SK-N-SH (cell line): ENCODE measurements at regions not wholly inside any gene's neighbourhood (a gene's known extent, or its start where the extent isn't known, plus 50 kb on each side); places are given as distances from the start of the nearest gene placed in this dataset.

Source experiments
- CTCF ChIA-PET: fragments of 300-600, 350-600 bp; formaldehyde crosslinking; extraction: SDS; loops from one replicate; lab custom pipeline; 2021; lab: Yijun Ruan, JAX
- POLR2A ChIA-PET: fragments of 350-600 bp; sonication (Branson Sonifier 250); formaldehyde crosslinking; extraction: SDS; loops from one replicate; lab custom pipeline; 2020; ENCODE audit warnings: antibody characterized with exemption, inconsistent platforms; lab: Yijun Ruan, JAX
- DNase-seq: peaks from one replicate; pipeline ENCODE4 v3.0.0; 2012
- H2AFZ ChIP-seq: fragments of 200-600 bp; sonication (generic); 2 replicates; pipeline ENCODE4 v1.8.1; 2016; ENCODE audit warnings: antibody characterized with exemption, mild to moderate bottlenecking, low read depth
- H3F3A ChIP-seq: fragments of 200-600 bp; sonication (generic); replicated peaks from 2 replicates; pipeline ENCODE3; 2016; ENCODE audit warnings: antibody characterized with exemption, mild to moderate bottlenecking; ENCODE audit not compliant: insufficient read depth
- H3K27ac ChIP-seq, 2 experiments: fragments of 200-500 bp in 1 of 2; fragments of 200-600 bp in 1 of 2; sonication (Bioruptor generic) in 1 of 2; sonication (generic), shearing (Covaris generic) in 1 of 2; 2 replicates each; pipeline versions ENCODE4 v1.5.1 to v1.6.1; 2014 to 2016; ENCODE audit warnings: low read depth in 2 of 2, inconsistent platforms in 1 of 2, low read length in 1 of 2, mild to moderate bottlenecking in 1 of 2, mixed read lengths in 1 of 2
- H3K27me3 ChIP-seq: fragments of 200-600 bp; sonication (generic), shearing (Covaris generic); 2 replicates; pipeline ENCODE4 v1.6.1; 2016; ENCODE audit warnings: mixed run types; ENCODE audit not compliant: insufficient read depth
- H3K36me3 ChIP-seq, 2 experiments: fragments of 200-500 bp in 1 of 2; fragments of 200-600 bp in 1 of 2; sonication (Bioruptor generic) in 1 of 2; sonication (generic) in 1 of 2; replicated peaks in 1 of 2; 2 replicates each; pipeline versions ENCODE3 to v1.5.1; 2014 to 2016; ENCODE audit warnings: low read length in 1 of 2, mild to moderate bottlenecking in 1 of 2; ENCODE audit not compliant: insufficient read depth in 2 of 2, control insufficient read depth in 1 of 2
- H3K4me1 ChIP-seq, 2 experiments: fragments of 200-500 bp in 1 of 2; fragments of 200-600 bp in 1 of 2; sonication (Bioruptor generic) in 1 of 2; sonication (generic), shearing (Covaris generic) in 1 of 2; 2 replicates each; pipeline versions ENCODE4 v1.5.1 to v1.6.1; 2014 to 2016; ENCODE audit warnings: low read depth in 1 of 2, low read length in 1 of 2, mixed run types in 1 of 2; ENCODE audit not compliant: insufficient read depth in 2 of 2, control insufficient read depth in 1 of 2
- H3K4me2 ChIP-seq: fragments of 200-600 bp; sonication (generic), shearing (Covaris generic); 2 replicates; pipeline ENCODE4 v1.6.1; 2017; ENCODE audit warnings: mixed run types
- H3K4me3 ChIP-seq, 2 experiments: fragments of 200-500 bp in 1 of 2; fragments of 200-600 bp in 1 of 2; sonication (Bioruptor generic) in 1 of 2; sonication (generic), shearing (Covaris generic) in 1 of 2; 2 replicates each; pipeline versions ENCODE4 v1.5.1 to v1.8.1; 2014 to 2016; ENCODE audit warnings: low read depth in 2 of 2, inconsistent platforms in 1 of 2, low read length in 1 of 2, mild to moderate bottlenecking in 1 of 2, mixed read lengths in 1 of 2, moderate library complexity in 1 of 2
- H3K79me2 ChIP-seq: fragments of 200-600 bp; sonication (generic); 2 replicates; pipeline ENCODE4 v1.8.1; 2017; ENCODE audit warnings: mild to moderate bottlenecking; ENCODE audit not compliant: insufficient read depth
- H3K9ac ChIP-seq: fragments of 200-600 bp; sonication (generic); 2 replicates; pipeline ENCODE4 v1.6.1; 2017; ENCODE audit warnings: mixed run types
- H3K9me2 ChIP-seq: fragments of 200-600 bp; sonication (generic); 2 replicates; pipeline ENCODE4 v1.6.1; 2017; ENCODE audit warnings: mixed run types
- H3K9me3 ChIP-seq: fragments of 200-600 bp; sonication (generic); 2 replicates; pipeline ENCODE4 v1.6.1; 2017; ENCODE audit warnings: mixed run types, mild to moderate bottlenecking, moderate library complexity
- H4K20me1 ChIP-seq: fragments of 200-600 bp; sonication (generic); 2 replicates; pipeline ENCODE4 v1.6.1; 2017; ENCODE audit warnings: mild to moderate bottlenecking, mixed run types; ENCODE audit not compliant: insufficient read depth
- CHD2 ChIP-seq: fragments of 150-350 bp; IDR thresholded peaks from 2 replicates; pipeline ENCODE4 v1.6.1; 2018; ENCODE audit warnings: low read length; ENCODE audit not compliant: partially characterized antibody
- CTCF ChIP-seq: fragments of 200-600 bp; sonication (generic); IDR thresholded peaks from 2 replicates; pipeline ENCODE4 v1.6.1; 2017; ENCODE audit warnings: antibody characterized with exemption, mild to moderate bottlenecking, moderate library complexity
- ELF1 ChIP-seq: IDR thresholded peaks from 2 replicates; pipeline ENCODE4 v1.4.0; 2012
- EP300 ChIP-seq, 2 experiments: IDR thresholded peaks; 2 replicates each; pipeline versions ENCODE4 v1.4.0 to v1.6.1; 2012; ENCODE audit warnings: borderline replicate concordance in 1 of 2, low read depth in 1 of 2, low read length in 1 of 2
- FOSL2 ChIP-seq: IDR thresholded peaks from 2 replicates; pipeline ENCODE4 v1.4.0; 2012; ENCODE audit warnings: low read depth, mild to moderate bottlenecking, moderate library complexity, borderline replicate concordance
- FOXJ3 ChIP-seq: sonication (generic); formaldehyde crosslinking; IDR thresholded peaks from 2 replicates; pipeline ENCODE4 v1.5.1; 2020; ENCODE audit warnings: mild to moderate bottlenecking, missing genetic modification reagents
- JUND ChIP-seq: IDR thresholded peaks from 2 replicates; pipeline ENCODE4 v1.4.0; 2012
- MAX ChIP-seq: IDR thresholded peaks from 2 replicates; pipeline ENCODE4 v1.4.0; 2012; ENCODE audit warnings: low read depth
- MEF2A ChIP-seq: IDR thresholded peaks from 2 replicates; pipeline ENCODE4 v1.4.0; 2012; ENCODE audit warnings: low read depth, borderline replicate concordance
- NFIC ChIP-seq: IDR thresholded peaks from 2 replicates; pipeline ENCODE4 v1.4.0; 2012; ENCODE audit warnings: borderline replicate concordance
- RAD21 ChIP-seq: IDR thresholded peaks from 2 replicates; pipeline ENCODE4 v1.6.1; 2012; ENCODE audit warnings: mild to moderate bottlenecking, low read length
- RCOR1 ChIP-seq: fragments of 150-350 bp; IDR thresholded peaks from 2 replicates; pipeline ENCODE4 v1.6.1; 2017; ENCODE audit warnings: antibody characterized with exemption, low read length
- REST ChIP-seq: IDR thresholded peaks from 2 replicates; pipeline ENCODE4 v1.6.1; 2012; ENCODE audit warnings: mild to moderate bottlenecking, low read depth, low read length, moderate library complexity
- RFX5 ChIP-seq: IDR thresholded peaks from 2 replicates; pipeline ENCODE4 v1.6.1; 2012; ENCODE audit warnings: mild to moderate bottlenecking, improper control_type of control experiment, low read length
- RXRA ChIP-seq: IDR thresholded peaks from 2 replicates; pipeline ENCODE4 v1.4.0; 2012; ENCODE audit warnings: low read depth, mild to moderate bottlenecking, borderline replicate concordance
- SIN3A ChIP-seq: IDR thresholded peaks from 2 replicates; pipeline ENCODE4 v1.6.1; 2012; ENCODE audit warnings: low read depth, mild to moderate bottlenecking, low read length, moderate library complexity, borderline replicate concordance
- SMC3 ChIP-seq: IDR thresholded peaks from 2 replicates; pipeline ENCODE4 v1.6.1; 2012; ENCODE audit warnings: low read depth, low read length, improper control_type of control experiment
- TEAD4 ChIP-seq: IDR thresholded peaks from 2 replicates; pipeline ENCODE4 v1.4.0; 2012; ENCODE audit warnings: mild to moderate bottlenecking, borderline replicate concordance; ENCODE audit not compliant: insufficient read depth
- USF2 ChIP-seq: fragments of 150-350 bp; IDR thresholded peaks from 2 replicates; pipeline ENCODE4 v1.6.1; 2017; ENCODE audit warnings: antibody characterized with exemption, low read length, low read depth, borderline replicate concordance
- YY1 ChIP-seq: IDR thresholded peaks from 2 replicates; pipeline ENCODE4 v1.4.0; 2012; ENCODE audit warnings: low read depth, mild to moderate bottlenecking
- WGBS: methylation state at CpG from one replicate; pipeline ENCODE4 v1.1.6; 2017; ENCODE audit warnings: low lambda C conversion rate; 5-methylcytosine and 5-hydroxymethylcytosine counted together

GRCh38 chr5:26828294-26828693, 210.1 kb downstream of the CDH9 start:
- Histone ChIP-seq H3K4me2 (no peak overlapping the region), H3K4me1 (no peaks in the 10 kb centered on the region), H3K36me3 (no peaks in the 10 kb centered on the region), H2AFZ (no peak overlapping the region), H3K27me3 (no peaks in the 10 kb centered on the region), H3K27ac (no peak overlapping the region), H3K4me3 (no peak overlapping the region), H3K9me3 (no peaks in the 10 kb centered on the region), H3K79me2 (no peaks in the 10 kb centered on the region)
- POLR2A ChIA-PET: no interaction called here
- no peak for DNase-seq
- TF ChIP-seq RFX5: no peak
- TF ChIP-seq RCOR1: no peak
- no peak for TF ChIP-seq RAD21
- no peak for TF ChIP-seq YY1
- TF ChIP-seq FOSL2: no peak
- TF ChIP-seq SMC3: no peak
- TF ChIP-seq TEAD4: no peak
- TF ChIP-seq REST: no peak
- TF ChIP-seq, all 33 proteins: peak for 0
- CTCF ChIA-PET: no interaction called here
- WGBS: 2% methylated on average over 1 of the region's 1 CpG
- Histone ChIP-seq H3K9ac (no peak overlapping the region), H3K9me2 (no peaks in the 10 kb centered on the region), H3F3A (no peaks in the 10 kb centered on the region), H4K20me1 (no peaks in the 10 kb centered on the region)

GRCh38 chr5:26813235-26813634, 225.2 kb downstream of the CDH9 start:
- Histone ChIP-seq H3K4me2 (no peak overlapping the region), H3K9ac (no peak overlapping the region), H2AFZ (no peak overlapping the region), H3K27me3 (no peaks in the 10 kb centered on the region), H3K27ac (no peak overlapping the region), H3K9me3 (no peaks in the 10 kb centered on the region), H3K9me2 (no peaks in the 10 kb centered on the region), H3F3A (peaks cover 3% of the 10 kb centered on the region), H3K79me2 (no peaks in the 10 kb centered on the region)
- 25% methylated on average over 6 of the region's 7 CpGs for WGBS
- POLR2A ChIA-PET: no interaction called here
- no peak for TF ChIP-seq ELF1
- no peak for TF ChIP-seq RXRA
- no peak for TF ChIP-seq JUND
- no peak for TF ChIP-seq SIN3A
- TF ChIP-seq RFX5: no peak
- no peak for TF ChIP-seq EP300 (IDR thresholded peaks at IDR 0.05; ENCODE audit: borderline replicate concordance in 1 of 2, low read depth in 1 of 2, low read length in 1 of 2)
- TF ChIP-seq FOSL2: no peak
- no peak for TF ChIP-seq MEF2A
- TF ChIP-seq FOXJ3 (CRISPR knock-in tag): no peak
- TF ChIP-seq RCOR1: no peak
- no peak for TF ChIP-seq MAX
- TF ChIP-seq CTCF: no peak
- no peak for TF ChIP-seq TEAD4
- no peak for TF ChIP-seq CHD2
- TF ChIP-seq USF2: no peak
- TF ChIP-seq RAD21: no peak
- TF ChIP-seq NFIC: no peak
- TF ChIP-seq, all 33 proteins: peak for 0
- Histone ChIP-seq H4K20me1 (no peaks in the 10 kb centered on the region), H3K36me3 (no peaks in the 10 kb centered on the region), H3K4me3 (no peak overlapping the region), H3K4me1 (no peaks in the 10 kb centered on the region)
- DNase-seq: no peak
- CTCF ChIA-PET: no interaction called here
